NCI-H774 (cell line): ENCODE measurements at regions not wholly inside any gene's neighbourhood (a gene's known extent, or its start where the extent isn't known, plus 50 kb on each side); places are given as distances from the start of the nearest gene placed in this dataset.
A peak's percentile ranks its signal among the peaks of the same experiment; 100 is the strongest.
"Not testable (repeated sequence)": the region's sequence is repeated elsewhere in the genome, so short reads cannot be mapped to it uniquely, and the experiment has no call there.

ENCODE experiments used
- DNase-seq: peaks from one replicate; lab custom pipeline; 2025; lab: John Stamatoyannopoulos, UW

DNA sequence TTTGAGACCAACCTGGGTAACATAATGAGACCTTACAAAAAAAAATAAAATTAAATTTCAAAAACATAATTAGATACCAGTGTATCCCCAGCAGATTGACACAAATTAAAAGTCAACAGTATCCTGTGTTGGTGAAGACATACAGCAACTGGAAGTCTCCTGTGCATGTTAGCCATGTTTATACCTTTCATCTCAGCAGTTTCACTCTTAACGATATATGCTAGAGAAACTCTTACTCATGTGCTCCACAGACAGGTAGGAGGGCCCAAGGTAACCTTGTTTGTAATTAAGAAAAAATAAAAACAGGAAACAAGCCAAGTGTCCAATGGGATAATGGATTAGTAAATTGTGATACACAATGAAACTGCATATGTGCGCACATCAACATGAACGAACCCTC is 50.1 kb upstream of the N4BP3 start:
- DNase-seq, result no peak

DNA sequence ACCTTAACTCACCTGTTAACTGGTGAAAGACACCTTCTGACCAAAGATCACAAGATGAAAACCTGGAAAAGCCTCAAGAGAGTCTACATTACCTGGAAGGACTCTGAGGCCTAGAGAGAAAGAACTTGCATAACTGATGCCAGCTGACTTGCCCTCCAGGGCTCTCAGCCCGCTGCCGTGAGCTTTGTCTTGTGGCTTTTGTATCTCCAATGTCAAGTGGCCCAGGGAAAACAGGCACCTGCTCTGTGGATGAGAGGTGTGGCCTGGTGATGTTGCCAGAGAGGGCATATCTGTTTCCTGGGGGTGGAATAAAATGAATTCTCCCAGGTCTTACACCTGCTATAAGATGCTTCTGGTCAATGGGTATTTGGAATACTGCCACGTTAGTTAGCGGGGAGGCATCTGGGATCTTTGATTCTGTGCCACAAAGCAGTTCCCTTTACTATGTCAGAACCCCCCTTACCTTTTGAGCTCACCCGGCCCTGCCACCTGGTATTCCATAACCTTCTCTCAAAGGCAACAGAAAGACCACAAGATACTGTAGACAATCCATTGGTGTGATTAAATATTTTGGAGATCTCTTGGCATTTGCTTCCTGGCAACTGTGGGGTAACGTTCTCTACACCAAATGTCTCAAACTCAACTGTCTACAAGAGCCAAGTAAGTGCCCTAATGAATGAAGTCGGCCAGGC is 54.9 kb upstream of the N4BP3 start:
- DNase-seq, result peak; percentile 92

DNA sequence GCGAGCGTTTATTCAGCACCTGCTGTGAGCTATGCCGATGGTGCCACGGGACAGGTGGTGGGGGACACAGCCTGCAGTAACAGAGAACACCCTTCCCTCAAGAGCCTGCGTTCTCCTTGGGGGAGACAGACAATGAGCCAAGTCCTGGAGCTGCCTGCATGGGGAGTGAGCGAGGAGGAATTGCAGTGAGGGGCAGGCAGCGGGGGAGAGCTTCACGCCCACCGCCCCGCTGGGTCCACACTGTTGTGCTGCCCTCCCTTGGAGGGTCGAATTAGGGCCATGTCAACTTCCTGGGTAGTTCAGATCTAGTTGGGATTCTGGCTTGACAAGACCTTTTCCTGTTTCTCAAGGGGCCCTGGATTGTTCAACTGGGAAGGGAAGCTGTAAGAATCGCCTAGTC is 55.5 kb upstream of the N4BP3 start:
- DNase-seq, result no peak

DNA sequence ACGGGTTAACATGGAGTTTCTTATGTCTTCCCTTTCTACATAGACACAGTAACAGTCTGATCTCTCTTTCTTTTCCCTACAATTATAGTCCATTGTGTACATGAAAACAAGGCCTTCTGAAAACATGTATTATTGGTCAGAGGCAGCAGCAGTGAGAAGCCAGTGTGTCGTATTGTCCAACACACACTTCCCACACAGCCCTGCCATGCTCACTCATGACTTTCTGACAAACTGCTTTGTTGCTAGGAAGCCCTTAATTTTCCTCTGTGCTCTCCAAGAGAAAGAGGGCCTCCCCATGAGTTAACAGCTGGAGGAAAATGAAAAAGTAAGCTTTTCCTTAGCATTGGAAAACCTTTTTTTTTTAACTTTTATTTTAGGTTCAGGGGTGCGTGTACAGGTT is 56.4 kb upstream of the N4BP3 start:
- DNase-seq, result no peak

DNA sequence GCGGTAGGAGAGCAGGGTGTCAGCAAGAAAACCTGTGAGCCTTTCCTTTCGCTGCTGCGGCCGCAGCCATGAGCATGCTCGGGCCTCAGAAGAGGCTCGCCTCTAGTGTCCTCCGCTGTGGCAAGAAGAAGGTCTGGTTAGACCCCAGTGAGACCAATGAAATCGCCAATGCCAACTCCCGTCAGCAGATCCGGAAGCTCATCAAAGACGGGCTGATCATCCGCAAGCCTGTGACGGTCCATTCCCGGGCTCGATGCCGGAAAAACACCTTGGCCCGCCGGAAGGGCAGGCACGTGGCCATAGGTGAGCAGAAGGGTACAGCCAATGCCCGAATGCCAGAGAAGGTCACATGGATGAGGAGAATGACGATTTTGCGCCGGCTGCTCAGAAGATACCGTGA is 57.8 kb upstream of the N4BP3 start:
- not testable (repeated sequence) for DNase-seq

DNA sequence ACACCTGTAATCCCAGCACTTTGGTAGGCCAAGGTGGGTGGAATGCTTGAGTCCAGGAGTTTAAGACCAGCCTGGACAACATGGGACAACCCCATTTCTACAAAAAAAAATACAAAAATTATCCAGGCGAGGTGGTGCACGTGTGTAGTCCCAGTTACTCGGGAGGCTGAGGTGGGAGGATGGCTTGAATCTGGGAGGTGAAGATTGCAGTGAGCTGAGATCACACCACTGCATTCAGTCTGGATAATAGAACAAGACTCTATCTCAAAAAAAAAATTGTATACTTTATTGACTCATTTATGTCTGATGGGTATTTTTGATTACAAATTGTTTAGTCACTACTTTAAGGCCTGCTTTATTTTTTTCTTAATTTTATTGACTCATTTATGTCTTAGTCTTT is 56.0 kb upstream of the PROP1 start:
- DNase-seq, result not testable (repeated sequence)

DNA sequence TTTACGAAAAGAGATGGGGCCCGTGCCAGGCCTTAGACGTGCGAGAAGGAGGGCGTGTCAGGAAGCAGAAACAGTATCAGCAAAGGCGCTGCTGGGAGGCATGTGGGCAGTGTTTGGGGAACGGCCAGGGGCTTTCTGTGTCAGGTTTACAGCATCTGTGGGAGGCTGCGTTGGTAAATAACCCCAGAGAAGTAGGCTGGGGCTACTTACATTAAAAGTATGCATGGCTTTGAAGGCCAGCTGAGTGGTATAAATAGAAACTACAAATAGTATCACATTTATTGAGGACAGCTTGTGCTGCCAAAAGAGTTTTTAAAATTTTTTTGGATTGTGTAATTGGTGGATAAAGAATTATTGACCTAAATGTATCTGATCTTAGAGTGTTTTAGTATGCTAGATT is 54.8 kb upstream of the PROP1 start:
- not testable (repeated sequence) for DNase-seq

DNA sequence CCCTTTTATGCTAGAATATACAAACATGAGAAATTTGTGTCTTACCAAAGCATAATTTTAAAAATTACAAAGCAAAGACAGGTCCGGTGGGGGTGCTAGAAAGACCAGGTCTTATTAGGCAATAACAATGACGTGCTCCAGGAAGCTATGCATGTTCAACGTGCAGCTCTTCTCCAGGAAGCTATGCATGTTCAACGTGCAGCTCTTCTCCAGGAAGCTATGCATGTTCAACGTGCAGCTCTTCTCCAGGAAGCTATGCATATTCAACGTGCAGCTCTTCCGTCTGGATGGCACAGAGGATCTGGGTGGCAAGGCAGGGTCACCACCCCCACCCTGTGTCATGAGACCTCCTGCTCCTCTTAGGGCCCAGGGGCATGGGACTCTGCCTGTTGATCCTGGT is 51.9 kb upstream of the PROP1 start:
- DNase-seq, result not testable (repeated sequence)

DNA sequence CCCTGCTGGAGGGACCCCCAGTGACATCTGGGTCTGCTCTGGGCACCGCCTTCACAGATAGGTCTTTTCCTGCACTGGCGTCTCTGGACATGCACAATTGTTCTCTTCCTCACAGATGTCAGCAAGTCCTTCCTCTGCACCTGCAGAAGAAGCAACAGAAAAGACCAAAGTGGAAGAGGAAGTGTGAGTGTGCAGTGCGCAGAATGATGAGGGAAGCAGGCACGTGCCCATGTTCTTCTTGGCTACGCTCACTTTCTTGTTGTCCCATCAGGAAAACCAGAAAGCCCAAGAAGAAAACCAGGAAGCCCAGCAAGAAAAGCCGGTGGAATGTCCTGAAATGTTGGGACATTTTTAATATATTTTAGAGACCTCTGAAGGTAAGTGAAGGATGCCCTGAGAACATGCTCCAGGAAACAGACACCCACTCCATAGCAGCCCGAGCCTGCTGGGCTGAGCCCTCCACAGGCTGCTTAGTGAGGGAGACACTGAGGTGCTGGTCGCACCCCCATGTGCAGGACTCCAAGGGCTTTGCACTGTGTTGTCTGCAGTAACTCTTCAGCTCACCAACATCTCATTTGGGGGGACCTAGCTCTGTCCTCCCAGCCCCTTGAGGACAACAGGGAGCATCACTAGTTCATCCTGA is 50.8 kb upstream of the PROP1 start:
- not testable (repeated sequence) for DNase-seq

DNA sequence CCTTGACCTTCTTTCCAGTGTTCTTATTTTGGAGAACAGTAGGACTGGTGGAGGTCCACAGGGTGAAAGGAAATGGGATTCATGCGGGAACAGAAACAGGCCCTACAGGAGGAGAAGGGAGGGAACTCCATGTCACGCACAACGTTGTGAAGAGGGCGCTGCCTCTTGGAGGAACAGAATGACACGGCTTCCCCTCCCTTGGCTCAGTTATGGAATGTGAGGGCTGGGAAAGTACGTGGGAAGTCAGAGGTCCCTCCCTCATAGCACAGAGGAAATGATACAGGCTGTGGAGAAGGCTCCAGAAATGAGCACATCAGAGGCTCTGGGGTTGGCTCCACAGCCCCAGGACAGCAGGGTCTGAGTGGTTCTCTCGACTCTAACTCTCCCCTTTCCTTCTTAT is 49.9 kb upstream of the PROP1 start:
- not testable (repeated sequence) for DNase-seq
